DOHH2 (cell line): ENCODE measurements at regions not wholly inside any gene's neighbourhood (a gene's known extent, or its start where the extent isn't known, plus 50 kb on each side); places are given as distances from the start of the nearest gene placed in this dataset.

Source experiments
- H3F3A ChIP-seq: fragments of 200-600 bp; sonication (generic), shearing (Covaris generic); 2 replicates; pipeline ENCODE4 v1.6.0; 2016; ENCODE audit warnings: antibody characterized with exemption, mild to moderate bottlenecking; ENCODE audit not compliant: control insufficient read depth, insufficient read depth
- H3K27ac ChIP-seq: fragments of 200-600 bp; sonication (generic); 2 replicates; pipeline ENCODE4 v1.5.1; 2014; ENCODE audit warnings: low read depth, mild to moderate bottlenecking, low read length, moderate library complexity
- H3K27me3 ChIP-seq: fragments of 200-600 bp; sonication (generic); 2 replicates; pipeline ENCODE4 v1.6.1; 2014; ENCODE audit warnings: mild to moderate bottlenecking, low read length, mixed read lengths; ENCODE audit not compliant: control insufficient read depth
- H3K36me3 ChIP-seq: fragments of 200-600 bp; sonication (generic); 2 replicates; pipeline ENCODE4 v1.6.1; 2014; ENCODE audit warnings: mild to moderate bottlenecking, low read length, moderate library complexity, mixed read lengths; ENCODE audit not compliant: control insufficient read depth
- H3K4me1 ChIP-seq: fragments of 200-600 bp; sonication (generic); 2 replicates; pipeline ENCODE4 v1.6.1; 2014; ENCODE audit warnings: mild to moderate bottlenecking, low read length, mixed read lengths; ENCODE audit not compliant: control insufficient read depth
- H3K4me2 ChIP-seq: fragments of 200-600 bp; sonication (generic); 2 replicates; pipeline ENCODE4 v1.6.0; 2014; ENCODE audit warnings: mild to moderate bottlenecking, low read length, moderate library complexity
- H3K4me3 ChIP-seq: fragments of 200-600 bp; sonication (generic); 2 replicates; pipeline ENCODE4 v1.5.1; 2014; ENCODE audit warnings: mild to moderate bottlenecking, low read length, mixed read lengths
- H3K79me2 ChIP-seq: fragments of 200-600 bp; sonication (generic); 2 replicates; pipeline ENCODE4 v1.6.1; 2014; ENCODE audit warnings: mild to moderate bottlenecking, low read length, mixed read lengths; ENCODE audit not compliant: control insufficient read depth
- H3K9me2 ChIP-seq: fragments of 200-600 bp; sonication (generic); replicated peaks from 2 replicates; pipeline ENCODE4 v1.6.1; 2014; ENCODE audit warnings: mild to moderate bottlenecking, low read length, mixed read lengths; ENCODE audit not compliant: control insufficient read depth
- H3K9me3 ChIP-seq: fragments of 200-600 bp; sonication (generic); 2 replicates; pipeline ENCODE4 v1.6.1; 2014; ENCODE audit warnings: antibody characterized with exemption, low read length, mixed read lengths; ENCODE audit not compliant: control insufficient read depth, insufficient read depth
- H4K20me1 ChIP-seq: fragments of 200-600 bp; sonication (generic); 2 replicates; pipeline ENCODE4 v1.6.0; 2014; ENCODE audit warnings: low read depth, mild to moderate bottlenecking, antibody characterized with exemption, low read length, moderate library complexity; ENCODE audit not compliant: control insufficient read depth, insufficient read depth
- EZH2phosphoT487 ChIP-seq: fragments of 200-600 bp; sonication (generic); IDR thresholded peaks from 2 replicates; pipeline ENCODE4 v1.6.1; 2017; ENCODE audit warnings: borderline replicate concordance, mild to moderate bottlenecking, antibody characterized with exemption, low read length, moderate library complexity, mixed read lengths
- TF ChIP-seq, protein P1 (sequence below): fragments of 200-600 bp; sonication (generic); IDR thresholded peaks from one replicate; pipeline ENCODE4 v1.5.1; 2014; ENCODE audit warnings: antibody characterized with exemption, mild to moderate bottlenecking, low read depth, low read length; ENCODE audit not compliant: poor library complexity, severe bottlenecking

DNA sequence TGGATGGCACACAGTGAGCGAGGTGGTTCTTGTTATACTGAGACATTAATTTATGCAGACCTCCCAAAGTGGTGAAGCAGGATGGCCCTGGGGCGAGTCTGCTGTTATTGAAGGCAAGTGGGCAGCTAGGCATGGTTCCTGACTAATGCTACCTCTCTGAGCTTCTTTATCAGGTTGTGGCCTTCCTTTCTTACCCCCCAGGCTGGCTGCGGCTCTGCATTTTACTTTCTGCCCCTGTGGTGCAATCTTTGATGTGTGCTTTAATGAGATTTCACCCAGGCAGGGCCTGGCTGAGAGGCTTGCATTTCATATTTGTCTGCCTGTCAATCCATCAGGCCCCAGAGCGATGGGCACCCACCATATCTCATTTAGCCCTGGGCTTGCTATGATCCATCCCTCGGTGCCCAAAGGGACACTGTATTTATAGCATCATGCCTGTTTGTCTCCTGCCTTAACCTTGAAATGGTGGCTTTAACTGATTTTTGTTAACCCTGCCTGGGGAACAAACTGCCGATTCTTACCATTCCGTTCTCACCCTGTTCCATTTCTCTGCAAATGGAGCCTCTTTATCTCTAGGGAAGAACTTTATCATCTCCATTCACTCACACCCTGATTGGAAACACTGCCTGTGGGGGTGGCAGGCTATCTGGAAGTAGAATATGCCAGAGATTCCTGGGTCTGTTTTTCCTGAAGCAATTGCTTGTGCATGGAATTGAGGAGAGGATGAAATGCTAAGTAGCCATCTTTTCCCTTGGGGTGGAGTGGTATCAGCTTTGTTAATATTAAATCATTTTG, 316.2 kb upstream of the THSD7B start:
- H3K4me3 ChIP-seq: no peak overlapping the region
- TF ChIP-seq, protein P1, sequence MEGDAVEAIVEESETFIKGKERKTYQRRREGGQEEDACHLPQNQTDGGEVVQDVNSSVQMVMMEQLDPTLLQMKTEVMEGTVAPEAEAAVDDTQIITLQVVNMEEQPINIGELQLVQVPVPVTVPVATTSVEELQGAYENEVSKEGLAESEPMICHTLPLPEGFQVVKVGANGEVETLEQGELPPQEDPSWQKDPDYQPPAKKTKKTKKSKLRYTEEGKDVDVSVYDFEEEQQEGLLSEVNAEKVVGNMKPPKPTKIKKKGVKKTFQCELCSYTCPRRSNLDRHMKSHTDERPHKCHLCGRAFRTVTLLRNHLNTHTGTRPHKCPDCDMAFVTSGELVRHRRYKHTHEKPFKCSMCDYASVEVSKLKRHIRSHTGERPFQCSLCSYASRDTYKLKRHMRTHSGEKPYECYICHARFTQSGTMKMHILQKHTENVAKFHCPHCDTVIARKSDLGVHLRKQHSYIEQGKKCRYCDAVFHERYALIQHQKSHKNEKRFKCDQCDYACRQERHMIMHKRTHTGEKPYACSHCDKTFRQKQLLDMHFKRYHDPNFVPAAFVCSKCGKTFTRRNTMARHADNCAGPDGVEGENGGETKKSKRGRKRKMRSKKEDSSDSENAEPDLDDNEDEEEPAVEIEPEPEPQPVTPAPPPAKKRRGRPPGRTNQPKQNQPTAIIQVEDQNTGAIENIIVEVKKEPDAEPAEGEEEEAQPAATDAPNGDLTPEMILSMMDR: no peak
- no peak for TF ChIP-seq EZH2phosphoT487
- no peaks in the 10 kb centered on the region for H3K36me3 ChIP-seq
- H3K9me2 ChIP-seq: no peaks in the 10 kb centered on the region
- H3K79me2 ChIP-seq: no peaks in the 10 kb centered on the region
- H3K27ac ChIP-seq: no peak overlapping the region
- no peak overlapping the region for H3K4me2 ChIP-seq
- H3K4me1 ChIP-seq: no peaks in the 10 kb centered on the region
- H4K20me1 ChIP-seq: no peaks in the 10 kb centered on the region
- H3K27me3 ChIP-seq: peaks cover 5% of the 10 kb centered on the region
- H3K9me3 ChIP-seq: no peaks in the 10 kb centered on the region
- no peaks in the 10 kb centered on the region for H3F3A ChIP-seq

DNA sequence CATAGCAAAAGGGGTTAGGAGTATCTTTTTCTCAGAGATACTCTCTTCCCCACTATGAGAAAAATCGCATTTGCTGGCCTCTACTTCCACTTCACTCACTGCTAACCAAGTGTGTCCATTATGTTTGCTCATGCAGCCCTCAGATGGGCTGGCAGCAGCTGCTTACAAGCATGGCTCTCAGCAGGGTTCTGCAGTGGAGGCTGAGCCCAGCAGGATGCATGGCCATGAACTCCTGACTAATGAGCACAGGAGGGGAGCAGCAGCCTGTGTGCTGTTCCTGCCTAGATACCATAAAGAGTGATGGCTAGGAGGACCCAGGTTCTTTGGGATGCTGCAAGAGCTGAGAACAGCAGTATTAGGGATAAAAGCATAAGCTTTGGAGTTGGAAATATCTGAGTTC, 316.9 kb upstream of the THSD7B start:
- Histone ChIP-seq H3K9me2 (no peaks in the 10 kb centered on the region), H3K9me3 (no peaks in the 10 kb centered on the region), H3K4me2 (no peak overlapping the region), H3K27me3 (peaks cover 5% of the 10 kb centered on the region), H3K27ac (no peak overlapping the region), H4K20me1 (no peaks in the 10 kb centered on the region), H3K4me1 (no peaks in the 10 kb centered on the region), H3F3A (no peaks in the 10 kb centered on the region), H3K4me3 (no peak overlapping the region), H3K79me2 (no peaks in the 10 kb centered on the region), H3K36me3 (no peaks in the 10 kb centered on the region)
- no peak for TF ChIP-seq EZH2phosphoT487
- TF ChIP-seq, protein P1: no peak

DNA sequence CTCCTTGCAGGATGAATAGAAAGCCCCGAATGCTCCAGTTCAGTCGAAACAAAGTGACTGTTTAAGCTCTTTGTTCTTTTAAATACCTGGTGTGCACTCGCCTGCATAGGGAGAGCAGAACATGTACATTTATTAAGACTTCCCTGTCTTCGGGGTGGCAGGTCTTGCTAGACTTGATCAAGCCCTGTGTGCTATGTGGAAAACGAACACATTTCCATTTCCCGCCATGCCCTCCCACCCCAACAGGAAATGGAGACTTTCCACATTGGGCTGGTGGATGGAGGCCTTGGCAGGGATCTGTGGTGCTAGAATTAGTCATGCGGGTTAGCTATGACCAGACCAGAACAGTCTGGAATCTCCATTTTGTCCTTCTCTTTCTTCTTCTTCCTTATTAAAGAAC, 321.0 kb upstream of the THSD7B start:
- Histone ChIP-seq H3K4me2 (no peak overlapping the region), H3K9me3 (no peaks in the 10 kb centered on the region), H3K27ac (no peak overlapping the region), H3K4me3 (no peak overlapping the region), H3K27me3 (peaks cover 10% of the 10 kb centered on the region), H3K36me3 (no peaks in the 10 kb centered on the region), H3F3A (no peaks in the 10 kb centered on the region), H3K9me2 (no peaks in the 10 kb centered on the region), H4K20me1 (no peaks in the 10 kb centered on the region), H3K79me2 (no peaks in the 10 kb centered on the region), H3K4me1 (no peaks in the 10 kb centered on the region)
- TF ChIP-seq EZH2phosphoT487: no peak
- TF ChIP-seq, protein P1: no peak
